B cell (primary cell): ENCODE measurements at regions not wholly inside any gene's neighbourhood (a gene's known extent, or its start where the extent isn't known, plus 50 kb on each side); places are given as distances from the start of the nearest gene placed in this dataset.

ENCODE experiments used
- CTCF ChIP-seq: fragments of 200-600 bp; IDR thresholded peaks from one replicate; pipeline ENCODE4 v1.8.0; 2022; ENCODE audit warnings: antibody characterized with exemption, mild to moderate bottlenecking
- EZH2 ChIP-seq: IDR thresholded peaks from 2 replicates; pipeline ENCODE4 v1.6.1; 2012; ENCODE audit warnings: borderline replicate concordance, low read depth, mild to moderate bottlenecking, moderate library complexity, low read length; ENCODE audit not compliant: insufficient read depth, poor library complexity, severe bottlenecking

- TF ChIP-seq CTCF, result no peak
- no peak for TF ChIP-seq EZH2
Measured at GRCh38 chr10:131648386-131649020, 252.3 kb upstream of the PPP2R2D start.
